Bronchial epithelial cell (primary cell): ENCODE measurements at regions not wholly inside any gene's neighbourhood (a gene's known extent, or its start where the extent isn't known, plus 50 kb on each side); places are given as distances from the start of the nearest gene placed in this dataset.

Experiments used
- DNase-seq: peaks from one replicate; pipeline ENCODE4 v3.0.0-alpha.2; 2010; ENCODE audit warnings: low read depth
- FAIRE-seq: peaks from 2 replicates; lab custom pipeline; 2011; peaks lifted over from hg19 to GRCh38; lab: Jason Lieb, UNC
- H3K27me3 ChIP-seq: 2 replicates; pipeline ENCODE4 v1.5.1; 2011; ENCODE audit warnings: low read length; ENCODE audit not compliant: control insufficient read depth, insufficient read depth
- H3K36me3 ChIP-seq: 2 replicates; pipeline ENCODE4 v1.5.1; 2011; ENCODE audit warnings: low read length; ENCODE audit not compliant: control insufficient read depth, insufficient read depth
- H3K4me3 ChIP-seq: 2 replicates; pipeline ENCODE4 v1.5.1; 2011; ENCODE audit warnings: mild to moderate bottlenecking, low read depth, low read length, control low read depth
- TF ChIP-seq, protein P1 (sequence below): IDR thresholded peaks from 2 replicates; pipeline ENCODE4 v1.5.1; 2011; ENCODE audit warnings: mild to moderate bottlenecking, moderate library complexity, low read length, control low read depth, inconsistent platforms; ENCODE audit not compliant: insufficient read depth, severe bottlenecking

DNA sequence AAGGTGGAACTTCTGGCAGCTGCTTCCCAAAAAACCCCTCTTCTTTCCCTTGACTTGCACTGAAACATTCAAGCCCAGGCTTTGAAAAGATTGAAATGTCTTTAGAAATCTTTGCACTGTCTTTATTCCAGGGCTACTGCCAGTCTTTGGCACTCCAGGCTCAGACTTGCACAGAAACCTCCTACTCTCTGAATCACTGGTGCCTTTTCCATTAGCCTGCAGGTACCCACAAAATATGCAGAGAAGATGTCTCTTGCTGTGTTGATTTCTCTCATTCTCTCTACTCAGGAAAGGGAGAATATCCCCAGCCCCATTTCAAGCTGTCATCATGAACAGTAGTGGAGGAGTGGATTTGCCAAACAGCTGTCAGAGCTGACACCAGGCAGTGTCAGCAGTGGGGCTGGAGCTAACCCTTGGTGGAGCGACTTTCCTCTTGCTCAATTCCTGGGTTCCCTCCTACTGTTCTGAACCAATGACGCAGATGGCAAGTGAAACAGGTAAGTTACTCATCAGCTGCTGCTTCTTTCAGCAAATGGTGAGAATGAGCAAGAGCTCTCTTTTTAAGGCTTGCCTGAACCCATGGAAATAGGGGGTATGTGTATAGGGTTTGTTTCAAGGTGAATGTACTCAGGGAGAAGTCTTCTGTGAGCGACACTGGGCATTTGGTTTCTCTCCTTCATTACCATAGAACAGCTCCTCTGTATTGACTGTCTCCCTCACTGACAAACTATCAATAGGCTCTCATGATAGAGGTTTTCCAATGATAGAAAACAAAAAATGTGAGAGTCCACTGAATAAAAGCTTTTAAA, 362.4 kb downstream of the ADRA2A start:
- no peaks in the 10 kb centered on the region for H3K36me3 ChIP-seq
- DNase-seq (peak; percentile 4), FAIRE-seq (no peak)
- no peak overlapping the region for H3K4me3 ChIP-seq
- TF ChIP-seq, protein P1, sequence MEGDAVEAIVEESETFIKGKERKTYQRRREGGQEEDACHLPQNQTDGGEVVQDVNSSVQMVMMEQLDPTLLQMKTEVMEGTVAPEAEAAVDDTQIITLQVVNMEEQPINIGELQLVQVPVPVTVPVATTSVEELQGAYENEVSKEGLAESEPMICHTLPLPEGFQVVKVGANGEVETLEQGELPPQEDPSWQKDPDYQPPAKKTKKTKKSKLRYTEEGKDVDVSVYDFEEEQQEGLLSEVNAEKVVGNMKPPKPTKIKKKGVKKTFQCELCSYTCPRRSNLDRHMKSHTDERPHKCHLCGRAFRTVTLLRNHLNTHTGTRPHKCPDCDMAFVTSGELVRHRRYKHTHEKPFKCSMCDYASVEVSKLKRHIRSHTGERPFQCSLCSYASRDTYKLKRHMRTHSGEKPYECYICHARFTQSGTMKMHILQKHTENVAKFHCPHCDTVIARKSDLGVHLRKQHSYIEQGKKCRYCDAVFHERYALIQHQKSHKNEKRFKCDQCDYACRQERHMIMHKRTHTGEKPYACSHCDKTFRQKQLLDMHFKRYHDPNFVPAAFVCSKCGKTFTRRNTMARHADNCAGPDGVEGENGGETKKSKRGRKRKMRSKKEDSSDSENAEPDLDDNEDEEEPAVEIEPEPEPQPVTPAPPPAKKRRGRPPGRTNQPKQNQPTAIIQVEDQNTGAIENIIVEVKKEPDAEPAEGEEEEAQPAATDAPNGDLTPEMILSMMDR, result no peak
- H3K27me3 ChIP-seq, result no peaks in the 10 kb centered on the region

DNA sequence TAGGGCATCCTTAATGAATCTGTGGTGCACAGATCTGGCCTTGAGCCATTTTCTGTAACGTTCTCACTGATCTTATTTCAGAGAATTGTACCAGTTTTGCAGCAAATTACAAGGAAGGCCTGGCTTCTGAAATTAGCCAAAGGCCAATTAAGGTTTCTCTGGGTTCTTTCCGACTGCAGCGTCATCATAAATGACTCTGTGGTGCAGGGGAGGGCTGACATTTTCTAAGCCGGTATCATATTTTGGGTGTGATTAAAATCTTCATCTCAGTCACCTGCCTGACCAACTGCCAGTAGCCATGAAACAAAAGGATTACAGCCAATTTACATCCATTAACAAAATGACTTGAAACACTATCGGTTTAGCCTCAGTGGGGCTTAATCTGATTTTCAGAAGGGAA, 363.7 kb downstream of the ADRA2A start:
- no peak for DNase-seq

DNA sequence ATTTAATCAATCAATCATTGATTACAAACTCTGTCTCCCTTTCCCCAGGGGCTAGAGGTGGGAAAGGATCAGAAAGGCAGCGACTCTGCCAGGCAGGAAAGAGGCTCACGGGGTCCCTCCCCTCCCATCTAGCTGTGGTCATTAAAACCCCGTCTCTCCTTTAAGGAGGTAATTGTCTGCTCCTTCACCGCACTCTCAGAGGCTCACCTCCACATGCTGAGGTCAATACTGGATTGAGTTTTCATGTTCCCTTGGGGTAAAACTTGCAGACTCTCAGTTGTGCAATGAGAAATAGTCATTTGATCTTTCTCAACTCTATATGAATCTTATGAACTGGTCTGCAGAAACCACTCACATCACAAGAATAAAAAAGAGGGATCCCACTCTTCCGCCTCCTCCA, 368.8 kb downstream of the ADRA2A start:
- Histone ChIP-seq H3K27me3 (no peaks in the 10 kb centered on the region), H3K4me3 (no peak overlapping the region), H3K36me3 (no peaks in the 10 kb centered on the region)
- FAIRE-seq (no peak), DNase-seq (no peak)
- TF ChIP-seq, protein P1, result no peak

More for the DNA sequence above, 363.7 kb downstream of the ADRA2A start:
- TF ChIP-seq, protein P1, result no peak
- Histone ChIP-seq H3K27me3 (no peaks in the 10 kb centered on the region), H3K36me3 (no peaks in the 10 kb centered on the region), H3K4me3 (no peak overlapping the region)
- no peak for FAIRE-seq

DNA sequence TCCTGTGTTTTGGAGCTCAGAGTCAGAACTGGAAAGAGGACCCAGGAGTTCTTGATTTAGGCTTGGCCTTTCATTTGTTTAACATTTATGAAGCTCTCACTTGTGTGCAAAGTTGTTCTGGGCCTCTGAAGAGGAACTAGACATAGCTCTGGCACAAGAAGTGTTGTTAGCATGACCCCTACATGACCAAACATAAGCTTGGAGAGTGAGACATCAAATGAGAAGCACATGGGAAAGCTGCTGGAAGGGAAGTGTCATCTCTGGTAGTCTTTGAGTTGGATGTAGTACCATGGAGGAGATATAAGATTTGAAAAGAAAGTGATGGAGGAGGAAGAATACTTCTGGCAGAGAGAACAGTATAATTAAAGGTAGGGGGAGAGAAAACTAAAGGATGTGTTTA, 370.1 kb downstream of the ADRA2A start:
- TF ChIP-seq, protein P1, result no peak
- Histone ChIP-seq H3K4me3 (no peak overlapping the region), H3K36me3 (no peaks in the 10 kb centered on the region), H3K27me3 (no peaks in the 10 kb centered on the region)
- FAIRE-seq, result no peak
- no peak for DNase-seq

DNA sequence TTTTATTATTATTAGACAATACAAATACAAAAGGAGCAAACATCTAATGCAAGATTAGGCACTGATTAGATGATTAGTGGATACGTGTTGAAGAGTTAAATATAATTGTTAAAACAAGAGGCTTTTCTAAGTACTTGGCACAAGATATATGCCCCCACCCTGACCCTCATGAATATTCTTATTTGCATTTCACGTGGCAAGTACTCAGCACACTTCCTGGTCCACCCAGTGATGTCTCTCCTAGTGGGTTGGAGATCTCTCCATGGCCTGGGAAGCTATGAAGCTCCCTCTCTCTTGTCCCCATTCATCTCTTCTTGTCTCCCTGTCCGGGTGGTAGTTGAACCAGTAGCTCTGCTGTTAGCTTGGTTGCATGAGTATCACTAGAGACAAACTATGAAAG, 375.3 kb downstream of the ADRA2A start:
- no peak for DNase-seq
- no peak overlapping the region for H3K4me3 ChIP-seq
- no peak for FAIRE-seq
- no peaks in the 10 kb centered on the region for H3K36me3 ChIP-seq
- TF ChIP-seq, protein P1, result no peak
- no peaks in the 10 kb centered on the region for H3K27me3 ChIP-seq

DNA sequence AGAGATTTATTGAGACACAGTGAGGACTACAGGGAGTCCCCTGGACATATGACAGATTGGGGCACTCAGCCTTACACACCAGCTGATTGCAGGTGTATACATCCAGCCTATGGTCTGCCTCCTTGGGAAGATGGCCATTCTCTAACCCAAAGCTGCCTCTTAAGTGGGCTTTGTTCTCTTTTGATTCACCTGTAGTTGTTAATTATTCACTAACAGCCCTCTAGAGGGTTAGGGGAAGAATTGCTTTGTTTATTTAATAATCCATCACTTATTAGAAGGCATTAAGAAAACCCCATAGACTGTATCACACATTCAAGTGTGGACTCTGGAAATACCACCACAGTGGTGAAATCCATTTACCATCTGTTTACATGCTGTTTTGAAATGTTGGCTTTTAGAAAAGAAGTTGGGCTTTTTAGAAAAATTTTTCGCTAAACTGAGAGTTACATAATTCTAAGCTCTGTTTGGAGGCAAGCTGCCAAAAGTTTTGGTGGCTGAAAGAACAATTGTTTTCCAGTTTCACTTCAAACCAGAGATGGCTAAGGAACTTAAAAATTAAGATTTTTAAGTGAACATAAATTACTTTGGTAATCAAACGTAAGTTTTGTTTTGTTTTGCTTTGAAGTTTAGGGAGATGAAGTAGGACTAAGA, 379.1 kb downstream of the ADRA2A start:
- TF ChIP-seq, protein P1, result no peak
- no peak for FAIRE-seq
- Histone ChIP-seq H3K36me3 (no peaks in the 10 kb centered on the region), H3K27me3 (no peaks in the 10 kb centered on the region), H3K4me3 (no peak overlapping the region)
- no peak for DNase-seq
